Thoracic aorta (tissue), 2 donors: ENCODE measurements at regions not wholly inside any gene's neighbourhood (a gene's known extent, or its start where the extent isn't known, plus 50 kb on each side); places are given as distances from the start of the nearest gene placed in this dataset.

Experiments
- ATAC-seq: fragments of 150-250 bp; one replicate; pipeline ENCODE4 v1.8.0; 2017; ENCODE audit warnings: low read depth; ENCODE audit not compliant: insufficient number of reproducible peaks, low FRiP score
- DNase-seq: peaks from one replicate; pipeline ENCODE4 v3.0.0-alpha.2; 2020; ENCODE audit warnings: low spot score
- H3K27ac ChIP-seq, 2 donors: fragments of 200-600 bp; sonication (generic); 1 replicate in 1 of 2; 2 replicates in 1 of 2; pipeline ENCODE4 v1.5.1; 2016; ENCODE audit warnings: mild to moderate bottlenecking in 2 of 2, moderate library complexity in 2 of 2
- H3K27me3 ChIP-seq: fragments of 200-600 bp; sonication (generic); replicated peaks from 2 replicates; pipeline ENCODE4 v1.6.0; 2016; ENCODE audit warnings: mild to moderate bottlenecking; ENCODE audit not compliant: insufficient read depth
- H3K36me3 ChIP-seq: fragments of 200-600 bp; sonication (generic); one replicate; pipeline ENCODE4 v1.5.1; 2016
- H3K4me1 ChIP-seq, 2 donors: fragments of 200-600 bp; sonication (generic); 1 replicate in 1 of 2; 2 replicates in 1 of 2; pipeline versions ENCODE4 v1.5.1 to v1.6.0; 2016; ENCODE audit warnings: low read depth in 2 of 2, mild to moderate bottlenecking in 1 of 2; ENCODE audit not compliant: control insufficient read depth in 1 of 2
- H3K4me3 ChIP-seq: fragments of 200-600 bp; sonication (generic); 2 replicates; pipeline ENCODE4 v1.5.1; 2016; ENCODE audit warnings: mild to moderate bottlenecking
- H3K9me3 ChIP-seq: fragments of 200-600 bp; sonication (generic); 2 replicates; pipeline ENCODE4 v1.5.1; 2016
- CTCF ChIP-seq: fragments of 200-600 bp; sonication (generic); IDR thresholded peaks from one replicate; pipeline ENCODE4 v1.5.1; 2019; ENCODE audit warnings: antibody characterized with exemption

DNA sequence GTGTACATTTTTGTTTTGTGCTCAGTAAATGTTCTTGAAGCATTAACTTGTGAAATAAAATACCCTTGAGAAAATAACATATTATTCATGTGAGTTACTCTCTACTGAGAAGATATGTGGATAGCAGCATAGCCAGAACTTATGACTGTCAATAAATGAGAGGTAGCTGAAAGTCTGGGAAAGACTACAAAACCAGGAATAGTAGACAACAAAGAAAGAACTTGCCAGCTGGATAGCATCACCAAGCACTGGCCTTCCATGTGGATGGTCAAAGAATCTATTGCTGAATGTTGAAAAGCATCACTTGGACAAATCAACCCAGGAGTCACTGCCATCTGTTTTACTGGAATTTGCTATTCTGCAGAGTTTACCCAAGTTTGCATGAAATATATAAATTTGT is 650.0 kb upstream of the HTR2C start:
- Histone ChIP-seq H3K27me3 (no peaks in the 10 kb centered on the region), H3K27ac (no peak overlapping the region), H3K9me3 (no peaks in the 10 kb centered on the region), H3K4me3 (no peak overlapping the region), H3K4me1 (no peaks in the 10 kb centered on the region), H3K36me3 (no peaks in the 10 kb centered on the region)
- no peak for TF ChIP-seq CTCF
- ATAC-seq: no peak
- DNase-seq: no peak

- Histone ChIP-seq H3K36me3 (no peaks in the 10 kb centered on the region), H3K27ac (no peak overlapping the region), H3K27me3 (no peaks in the 10 kb centered on the region), H3K9me3 (no peaks in the 10 kb centered on the region), H3K4me1 (no peaks in the 10 kb centered on the region), H3K4me3 (no peak overlapping the region)
- no peak for DNase-seq
- ATAC-seq: no peak
- no peak for TF ChIP-seq CTCF
Observed at GRCh38 chrX:113929004-113929403, 654.9 kb upstream of the HTR2C start.

- DNase-seq (no peak), ATAC-seq (no peak)
- Histone ChIP-seq H3K9me3 (no peaks in the 10 kb centered on the region), H3K27ac (no peak overlapping the region), H3K36me3 (no peaks in the 10 kb centered on the region), H3K4me3 (no peak overlapping the region), H3K27me3 (no peaks in the 10 kb centered on the region), H3K4me1 (no peaks in the 10 kb centered on the region)
- TF ChIP-seq CTCF: no peak
Observed at GRCh38 chrX:113920661-113921060, 663.2 kb upstream of the HTR2C start.

- no peaks in the 10 kb centered on the region for H3K9me3 ChIP-seq
- H3K4me3 ChIP-seq: no peak overlapping the region
- ATAC-seq (no peak), DNase-seq (no peak)
- H3K27me3 ChIP-seq: no peaks in the 10 kb centered on the region
- TF ChIP-seq CTCF: no peak
- no peaks in the 10 kb centered on the region for H3K4me1 ChIP-seq
- no peaks in the 10 kb centered on the region for H3K36me3 ChIP-seq
- no peak overlapping the region for H3K27ac ChIP-seq
Observed at GRCh38 chrX:113919387-113919786, 664.5 kb upstream of the HTR2C start.

DNA sequence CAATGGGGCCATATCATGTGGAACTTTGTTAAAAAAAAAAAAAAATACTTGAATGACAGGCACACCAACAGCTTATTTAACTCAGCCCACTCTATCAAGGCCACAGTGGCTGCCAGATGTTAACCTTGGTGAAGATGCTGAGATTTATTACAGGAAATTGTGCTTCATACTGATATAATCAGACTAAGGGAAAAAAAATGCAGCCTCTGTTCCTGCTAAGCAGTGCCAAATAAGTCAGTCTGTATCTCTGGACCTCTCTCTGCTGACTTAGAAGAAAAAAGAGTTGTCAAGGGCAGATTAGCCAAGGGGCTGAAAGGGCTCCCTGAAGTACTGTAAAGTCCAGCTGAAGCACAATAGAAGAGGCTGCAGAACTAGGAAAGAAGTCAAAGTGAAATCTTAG is 677.7 kb upstream of the HTR2C start:
- Histone ChIP-seq H3K4me3 (no peak overlapping the region), H3K36me3 (no peaks in the 10 kb centered on the region), H3K27ac (no peak overlapping the region), H3K27me3 (no peaks in the 10 kb centered on the region), H3K9me3 (no peaks in the 10 kb centered on the region), H3K4me1 (no peaks in the 10 kb centered on the region)
- DNase-seq (no peak), ATAC-seq (no peak)
- no peak for TF ChIP-seq CTCF
